ENCODE measurements at regions not wholly inside any gene's neighbourhood (a gene's known extent, or its start where the extent isn't known, plus 50 kb on each side); places are given as distances from the start of the nearest gene placed in this dataset.

DNA sequence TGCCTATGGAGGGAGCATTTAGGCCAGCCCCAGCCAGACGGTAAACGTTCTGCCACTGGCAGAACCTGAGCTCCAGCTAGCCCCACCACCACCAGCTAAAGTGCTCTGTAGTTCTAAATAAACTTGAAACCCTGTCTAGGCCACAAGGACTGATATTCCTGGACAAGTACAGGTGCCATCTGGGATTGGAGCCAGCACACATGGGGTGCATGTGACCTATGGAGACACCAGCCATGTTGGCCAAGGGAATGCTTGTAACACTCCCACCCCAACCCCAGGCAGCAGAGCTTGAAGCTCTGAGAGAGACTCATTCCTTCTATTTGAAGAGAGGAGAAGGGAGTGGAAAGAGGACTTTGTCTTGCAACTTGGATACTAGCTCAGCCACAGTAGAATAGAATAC, 284.5 kb upstream of the DCBLD2 start:
- H3K23ac ChIP-seq (ENCODE audit: insufficient read length, low read depth, low read length), result no peak overlapping the region
- H3K18ac ChIP-seq (ENCODE audit: insufficient read length, low read depth, low read length), result no peak overlapping the region
- no peak overlapping the region for H3K4ac ChIP-seq (ENCODE audit: low read depth, low read length)
- no peak overlapping the region for H2BK12ac ChIP-seq (ENCODE audit: insufficient read length, low read depth, low read length)
- no peak overlapping the region for H2BK15ac ChIP-seq (ENCODE audit: low read depth, low read length)
- Mint-ChIP-seq H3K27ac (no peak overlapping the region), H3K36me3 (ENCODE audit: insufficient read depth in 1 of 3, low read depth in 3 of 3) (no peaks in the 10 kb centered on the region), H3K4me1 (peaks cover 0 to 4% of the 10 kb centered on the region in 2 experiments; a peak in 2 of 4 replicates), H3K4me3 (no peak overlapping the region), H3K27me3 (ENCODE audit: low read depth) (no peaks in the 10 kb centered on the region), H3K9me3 (no peaks in the 10 kb centered on the region)
- WGBS (ENCODE audit: extremely low coverage, insufficient read length, low lambda C conversion rate), result no CpG with 5 or more reads among the region's 2 CpGs
- no peaks in the 10 kb centered on the region for H4K20me1 ChIP-seq (ENCODE audit: control insufficient read depth, insufficient read depth, insufficient read length)
- no peak overlapping the region for H4K91ac ChIP-seq (ENCODE audit: insufficient read length, low read depth, low read length)
- H3K79me1 ChIP-seq (ENCODE audit: insufficient read depth, low read depth, low read length, poor library complexity, severe bottlenecking), result no peaks in the 10 kb centered on the region
- H4K8ac ChIP-seq (replicated peaks; ENCODE audit: insufficient read length, low read depth, low read length), result no peak overlapping the region
- TF ChIP-seq, protein P1, sequence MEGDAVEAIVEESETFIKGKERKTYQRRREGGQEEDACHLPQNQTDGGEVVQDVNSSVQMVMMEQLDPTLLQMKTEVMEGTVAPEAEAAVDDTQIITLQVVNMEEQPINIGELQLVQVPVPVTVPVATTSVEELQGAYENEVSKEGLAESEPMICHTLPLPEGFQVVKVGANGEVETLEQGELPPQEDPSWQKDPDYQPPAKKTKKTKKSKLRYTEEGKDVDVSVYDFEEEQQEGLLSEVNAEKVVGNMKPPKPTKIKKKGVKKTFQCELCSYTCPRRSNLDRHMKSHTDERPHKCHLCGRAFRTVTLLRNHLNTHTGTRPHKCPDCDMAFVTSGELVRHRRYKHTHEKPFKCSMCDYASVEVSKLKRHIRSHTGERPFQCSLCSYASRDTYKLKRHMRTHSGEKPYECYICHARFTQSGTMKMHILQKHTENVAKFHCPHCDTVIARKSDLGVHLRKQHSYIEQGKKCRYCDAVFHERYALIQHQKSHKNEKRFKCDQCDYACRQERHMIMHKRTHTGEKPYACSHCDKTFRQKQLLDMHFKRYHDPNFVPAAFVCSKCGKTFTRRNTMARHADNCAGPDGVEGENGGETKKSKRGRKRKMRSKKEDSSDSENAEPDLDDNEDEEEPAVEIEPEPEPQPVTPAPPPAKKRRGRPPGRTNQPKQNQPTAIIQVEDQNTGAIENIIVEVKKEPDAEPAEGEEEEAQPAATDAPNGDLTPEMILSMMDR (conservative IDR thresholded peaks at IDR 0.05), result no peak
- no peaks in the 10 kb centered on the region for H3K23me2 ChIP-seq (ENCODE audit: insufficient read length, low read depth, low read length, poor library complexity, severe bottlenecking)
- no peak overlapping the region for H3K4me2 ChIP-seq (ENCODE audit: insufficient read depth, insufficient read length, low read length)
- no peak overlapping the region for H2AFZ ChIP-seq (ENCODE audit: low read length)
- no peak overlapping the region for H3K56ac ChIP-seq (ENCODE audit: insufficient read length, low read depth, low read length)
- no peak overlapping the region for H2BK5ac ChIP-seq (ENCODE audit: insufficient read length, low read length)
- H3K9me3 ChIP-seq (ENCODE audit: control insufficient read depth, low read depth, low read length), result no peaks in the 10 kb centered on the region
- H3K27me3 ChIP-seq (ENCODE audit: insufficient read depth, low read length), result no peaks in the 10 kb centered on the region
- no peaks in the 10 kb centered on the region for H3K79me2 ChIP-seq (ENCODE audit: insufficient read depth, low read length)
- H3K4me1 ChIP-seq (ENCODE audit: insufficient read depth, low read length), result no peaks in the 10 kb centered on the region
- DNase-seq, result no peak
- H3K14ac ChIP-seq (ENCODE audit: insufficient read depth, low read length), result no peak overlapping the region
- no peak overlapping the region for H2AK5ac ChIP-seq (ENCODE audit: insufficient read length, low read length)
- no peak overlapping the region for H2BK20ac ChIP-seq (ENCODE audit: low read depth, low read length, poor library complexity, severe bottlenecking)
- no peak overlapping the region for H3K27ac ChIP-seq (ENCODE audit: insufficient read length, low read depth, low read length)
- H2BK120ac ChIP-seq (ENCODE audit: low read depth, low read length, poor library complexity, severe bottlenecking), result no peak overlapping the region
- H4K5ac ChIP-seq (ENCODE audit: insufficient read length, low read depth, low read length), result no peak overlapping the region
- no peak overlapping the region for H3K9ac ChIP-seq (ENCODE audit: extremely low read depth, insufficient read length, low read length)
- no peak overlapping the region for H3T11ph ChIP-seq (ENCODE audit: low read length)
